ENCODE measurements at regions not wholly inside any gene's neighbourhood (a gene's known extent, or its start where the extent isn't known, plus 50 kb on each side); places are given as distances from the start of the nearest gene placed in this dataset.

GRCh38 chr3:194844046-194844445 lies 158.4 kb downstream of the FAM43A start (continued):
- TF ChIP-seq EP300 (IDR thresholded peaks at IDR 0.05; ENCODE audit: low read depth in 2 of 2, low read length in 2 of 2) = no peak
- TF ChIP-seq EP300 (CRISPR knock-in tag; IDR thresholded peaks at IDR 0.05; ENCODE audit: borderline replicate concordance) = no peak
- TF ChIP-seq FLYWCH1 (CRISPR knock-in tag; IDR thresholded peaks at IDR 0.05) = no peak
- no peak for TF ChIP-seq NFE2L1 (CRISPR knock-in tag; IDR thresholded peaks at IDR 0.05; ENCODE audit: borderline replicate concordance)
- no peak for TF ChIP-seq ZNF775 (CRISPR knock-in tag; IDR thresholded peaks at IDR 0.05; ENCODE audit: borderline replicate concordance)
- no peak for TF ChIP-seq GMEB2 (CRISPR knock-in tag; IDR thresholded peaks at IDR 0.05; ENCODE audit: low read depth)
- TF ChIP-seq ZNF740 (CRISPR knock-in tag; IDR thresholded peaks at IDR 0.05) = no peak

- no TSS peak for BruUV-seq (replicated peaks)
- Histone ChIP-seq H2AFZ (ENCODE audit: low read length) (no peak overlapping the region), H3K27me3 (ENCODE audit: control insufficient read depth in 1 of 2, insufficient read depth in 2 of 2, low read length in 2 of 2) (0 out of 5 replicates have a peak, but pooled peaks cover 0 to 5% of the 10 kb centered on the region in 2 experiments), H3K4me1 (ENCODE audit: insufficient read depth, low read length) (peaks cover 18% of the 10 kb centered on the region), H4K20me1 (ENCODE audit: insufficient read depth, low read length) (no peaks in the 10 kb centered on the region), H3K79me2 (ENCODE audit: insufficient read depth, low read length) (no peaks in the 10 kb centered on the region), H3K36me3 (replicated peaks in 1 of 2; ENCODE audit: control insufficient read depth in 1 of 2, insufficient read depth in 2 of 2, low read length in 2 of 2) (no peaks in the 10 kb centered on the region; a peak in 1 of 5 replicates), H3K27ac (ENCODE audit: extremely low read length, insufficient read depth, low read length) (no peak overlapping the region), H3K4me3 (replicated peaks in 1 of 3; ENCODE audit: insufficient read depth in 1 of 3, low read depth in 2 of 3, low read length in 3 of 3) (no peak overlapping the region; a peak in 1 of 6 replicates), H3K9ac (ENCODE audit: insufficient read depth, low read depth, low read length) (no peak overlapping the region), H3K9me3 (ENCODE audit: low read length) (no peaks in the 10 kb centered on the region), H3K4me2 (ENCODE audit: low read depth, low read length) (peak overlapping the region; percentile 21; the same call in 1 of the 2 replicates)
- ATAC-seq = peak; percentile 66
- intact Hi-C loops (cut with micrococcal nuclease; ENCODE audit: unreplicated experiment) (no loop called here), in situ Hi-C loops (cut with HindIII; ENCODE audit: extremely low pct_ligation_motif_present, low pct_unique_long_range_greater_than_20kb) (no loop called here)
- DNase-seq (ENCODE audit: low spot score) = peak; percentile 11
- no peak for FAIRE-seq
- 11% methylated on average over 6 of the region's 6 CpGs for WGBS (ENCODE audit: low lambda C conversion rate)
- CTCF ChIA-PET (ENCODE audit: low intra/inter-chr PET ratio, low total read pairs) = no interaction called here
- POLR2A ChIA-PET = no interaction called here
- TF ChIP-seq ZNF83 (CRISPR knock-in tag; IDR thresholded peaks at IDR 0.05; ENCODE audit: borderline replicate concordance) (no peak), SALL1 (CRISPR knock-in tag; IDR thresholded peaks at IDR 0.05) (no peak), HNF4A (CRISPR knock-in tag; IDR thresholded peaks at IDR 0.05) (0 out of 2 replicates have a peak, but pooled peaks have one; percentile 22), RERE (CRISPR knock-in tag; IDR thresholded peaks at IDR 0.05; ENCODE audit: low read depth) (no peak)
Observed at GRCh38 chr3:194849166-194849875, 163.6 kb downstream of the FAM43A start.
